GM18868 (cell line): ENCODE measurements at regions not wholly inside any gene's neighbourhood (a gene's known extent, or its start where the extent isn't known, plus 50 kb on each side); places are given as distances from the start of the nearest gene placed in this dataset.

Source experiments
- ATAC-seq: cut with Tn5 transposase; IDR thresholded peaks from one replicate; pipeline ENCODE4 v1.9.1; 2021; ENCODE audit warnings: mild to moderate bottlenecking, moderate library complexity; ENCODE audit not compliant: unreplicated experiment

DNA sequence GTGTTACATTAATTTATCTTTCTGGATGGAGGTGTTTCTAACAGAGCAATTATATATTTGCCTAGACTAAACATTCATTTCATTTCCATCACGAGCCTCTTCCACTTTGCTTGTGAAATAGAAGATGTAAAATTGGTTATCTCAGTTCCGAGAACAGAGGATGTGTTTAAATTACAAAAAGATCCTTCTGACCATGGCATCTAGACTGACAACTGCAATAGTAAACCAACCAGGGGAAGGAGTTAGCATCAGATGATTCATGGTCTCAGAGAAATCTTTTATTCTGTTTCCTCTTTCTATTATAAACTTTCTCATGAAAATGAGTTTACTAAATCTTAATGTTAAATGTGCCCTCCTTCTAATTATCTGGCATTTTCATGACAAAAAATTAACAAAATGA is 149.8 kb upstream of the WDR11 start:
- no peak for ATAC-seq

DNA sequence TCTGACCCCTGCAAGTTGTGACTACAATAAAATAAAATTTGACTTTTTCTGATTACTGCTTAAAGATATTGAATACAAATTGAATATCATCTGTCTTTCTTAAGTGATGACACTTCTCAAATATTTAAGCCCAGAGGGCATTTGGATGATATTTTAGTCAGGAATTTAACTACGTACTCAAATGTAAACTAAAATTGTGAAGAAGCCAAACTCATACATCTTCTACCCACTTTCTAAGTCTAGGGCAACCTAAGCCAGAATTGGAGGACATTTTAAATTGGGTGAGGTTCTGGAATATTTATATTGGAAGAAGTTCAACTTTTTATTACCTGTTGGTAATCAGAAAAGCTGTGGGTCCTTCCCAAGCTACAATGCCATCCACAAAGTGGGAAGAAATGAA is 149.1 kb upstream of the WDR11 start:
- no peak for ATAC-seq

DNA sequence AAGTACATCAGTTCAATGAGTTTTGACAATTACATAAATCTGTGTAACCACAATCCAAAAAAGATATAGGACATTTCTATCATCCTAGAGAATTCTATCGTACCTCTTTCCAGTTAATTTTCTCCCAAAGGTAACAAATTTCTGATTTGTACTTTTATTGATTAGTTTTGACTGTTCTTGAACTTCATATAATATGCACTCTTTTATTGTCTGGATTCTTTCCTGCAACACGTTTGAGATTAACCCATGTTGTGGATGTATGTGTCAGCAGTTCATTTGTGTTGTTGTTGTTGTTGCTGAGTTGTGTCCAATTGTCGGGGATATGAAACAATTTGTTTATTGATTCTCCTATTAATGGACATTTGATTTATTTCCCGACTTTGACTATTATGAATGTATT is 145.9 kb upstream of the WDR11 start:
- ATAC-seq: no peak

DNA sequence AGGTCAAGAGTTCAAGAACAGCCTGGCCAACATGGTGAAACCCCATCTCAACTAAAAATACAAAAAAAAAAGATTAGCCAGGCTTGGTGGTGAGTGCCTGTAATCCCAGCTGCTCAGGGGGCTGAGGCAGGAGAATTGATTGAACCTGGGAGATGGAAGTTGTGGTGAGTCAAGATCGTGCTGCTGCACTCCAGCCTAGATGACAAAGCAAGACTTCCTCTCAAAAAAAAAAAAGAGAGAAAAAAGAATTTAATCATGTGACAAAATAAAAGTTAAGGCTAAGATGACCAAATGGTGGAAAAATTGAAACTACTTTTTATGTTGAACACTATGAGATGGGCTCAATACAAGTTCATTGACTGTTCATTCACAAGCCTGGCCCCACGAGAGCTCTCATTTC is 141.1 kb upstream of the WDR11 start:
- no peak for ATAC-seq

DNA sequence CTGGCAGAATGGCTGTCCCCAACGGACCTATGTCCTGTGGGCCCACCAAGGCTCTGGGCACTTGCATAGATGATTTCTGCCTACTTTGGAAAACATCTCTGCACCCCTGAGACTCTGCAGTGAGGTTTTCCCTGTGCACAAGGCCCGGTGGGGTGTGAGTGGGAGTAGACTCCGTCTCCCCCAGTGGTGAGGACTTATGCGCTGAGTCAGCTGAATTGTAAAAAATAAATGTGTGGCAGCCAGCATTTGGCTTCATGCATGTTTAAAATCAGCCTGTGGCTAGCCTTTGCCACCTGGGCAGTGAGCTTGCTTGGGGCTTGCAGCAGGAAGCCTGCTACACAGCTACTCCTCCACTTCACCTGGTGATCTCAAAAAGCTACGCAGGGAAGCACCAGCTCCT is 139.3 kb upstream of the WDR11 start:
- no peak for ATAC-seq

DNA sequence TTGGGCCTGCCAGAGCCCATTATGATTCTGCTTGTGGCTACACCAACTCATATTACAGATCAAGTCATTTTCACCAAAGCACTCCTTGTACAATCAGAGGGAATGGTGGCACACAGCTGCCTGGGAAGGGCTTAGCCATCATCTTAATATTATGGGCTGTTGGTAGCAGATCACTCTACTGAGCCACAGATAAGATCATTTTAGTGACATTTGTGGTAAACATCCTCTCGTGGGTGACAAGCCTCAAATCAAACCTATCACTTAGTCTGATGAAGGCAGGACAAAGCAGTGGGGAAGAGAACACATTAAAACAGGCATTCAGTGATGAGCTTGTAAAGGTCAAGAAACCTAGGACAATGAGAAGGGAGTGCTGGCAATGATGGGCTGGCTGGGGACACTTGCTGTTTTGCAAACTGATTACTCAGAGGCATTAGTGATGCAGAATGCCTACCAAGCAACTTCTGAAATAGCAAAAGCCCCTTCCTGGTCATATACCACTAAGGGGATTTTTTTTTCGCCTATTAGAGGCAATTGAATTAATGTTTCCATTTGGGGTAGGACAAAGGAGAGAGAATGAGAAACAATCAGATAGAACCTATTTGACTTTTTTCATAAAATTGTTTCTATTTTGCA is 137.5 kb upstream of the WDR11 start:
- no peak for ATAC-seq

DNA sequence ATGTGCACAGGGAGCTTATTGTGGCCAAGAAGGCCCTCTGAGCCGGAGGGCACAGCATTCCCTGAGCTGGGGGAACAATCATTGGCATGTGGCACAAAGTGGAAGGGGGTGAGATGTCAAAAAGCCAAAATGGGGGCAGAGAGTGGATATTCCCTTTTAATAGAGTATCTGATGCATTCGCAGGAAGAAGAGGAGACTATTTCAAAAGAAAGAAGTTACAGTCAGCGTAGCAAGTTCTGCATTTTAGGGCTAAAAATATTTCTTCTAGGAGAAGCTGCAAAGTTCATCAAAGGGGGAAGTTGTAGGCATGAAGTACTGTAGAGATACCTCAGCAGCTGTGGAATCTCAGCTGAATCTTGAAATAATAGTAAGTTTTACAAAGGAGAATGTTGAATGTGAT is 136.0 kb upstream of the WDR11 start:
- no peak for ATAC-seq

DNA sequence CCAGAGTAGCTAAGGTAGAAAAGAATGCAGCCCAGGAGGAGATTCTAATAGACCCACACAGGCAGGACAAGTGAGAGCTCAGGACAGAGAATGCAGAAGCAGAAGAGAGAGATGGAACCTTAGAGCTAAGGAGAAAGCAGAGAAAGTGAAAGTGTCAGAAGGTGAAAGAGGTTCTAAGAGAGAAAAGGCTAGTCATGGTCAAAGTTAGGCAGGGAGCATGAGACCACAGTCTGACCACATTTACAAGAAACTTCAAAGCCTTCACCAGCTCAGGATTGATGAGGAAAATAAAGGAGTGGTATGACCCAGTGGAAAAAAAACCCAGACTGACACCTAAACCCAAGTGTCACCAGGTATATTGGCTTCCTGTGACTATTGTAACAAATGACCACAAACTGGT is 131.8 kb upstream of the WDR11 start:
- ATAC-seq: no peak

DNA sequence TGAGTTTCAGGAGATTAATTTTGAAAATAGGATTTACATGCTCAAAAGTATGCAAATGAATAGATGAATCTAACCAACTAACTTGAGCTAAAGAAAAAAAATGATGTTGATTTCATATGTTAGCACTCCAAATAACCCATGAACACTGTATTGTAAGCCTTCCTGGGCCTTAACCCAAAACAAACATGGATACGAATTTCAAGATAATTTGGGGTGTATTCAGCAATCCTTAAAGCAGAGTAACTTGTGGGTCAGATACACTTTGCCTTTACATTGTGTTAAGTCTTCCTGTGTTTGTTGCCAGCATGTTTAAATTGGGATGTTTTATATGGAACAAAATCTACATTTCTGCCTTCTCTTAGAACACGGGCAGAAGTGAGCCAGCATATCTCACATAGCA is 124.2 kb upstream of the WDR11 start:
- no peak for ATAC-seq

DNA sequence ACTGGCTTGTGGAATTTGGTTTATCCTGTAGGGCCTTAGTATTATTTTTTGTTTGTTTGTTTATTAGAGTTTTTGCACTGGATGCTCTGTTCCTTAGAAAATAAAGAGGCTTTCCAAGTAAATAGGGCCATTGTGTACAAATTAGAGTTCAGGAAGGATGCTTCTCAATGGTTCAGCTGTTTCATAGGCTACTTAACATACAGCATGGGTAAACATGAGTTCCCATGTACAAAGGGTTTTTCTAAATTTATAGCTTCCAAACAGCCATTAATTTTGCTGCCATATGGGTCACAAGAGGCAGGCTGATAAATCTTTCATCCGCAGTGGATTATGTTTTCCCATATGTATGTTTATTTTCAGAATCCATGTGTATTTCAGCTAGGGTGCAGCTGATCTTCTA is 121.6 kb upstream of the WDR11 start:
- ATAC-seq: no peak

DNA sequence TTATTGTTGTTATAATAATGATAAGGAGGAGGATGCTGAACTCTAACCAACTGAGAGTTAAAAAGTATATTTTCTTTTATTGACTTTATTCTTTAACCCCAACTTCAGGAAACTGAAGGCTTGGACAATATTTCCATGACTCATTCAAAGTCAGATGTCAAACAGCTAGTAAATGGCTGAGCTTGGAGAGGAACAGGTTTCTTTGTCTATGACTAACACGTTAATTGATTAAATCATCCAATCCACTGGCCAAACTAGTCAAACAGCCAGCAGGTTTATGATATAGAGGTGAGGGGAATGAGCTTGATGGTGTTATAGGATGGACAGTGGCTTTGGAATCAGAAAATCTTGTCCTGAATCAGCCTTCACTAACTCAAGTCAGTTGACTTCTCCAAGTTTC is 119.1 kb upstream of the WDR11 start:
- ATAC-seq: no peak

DNA sequence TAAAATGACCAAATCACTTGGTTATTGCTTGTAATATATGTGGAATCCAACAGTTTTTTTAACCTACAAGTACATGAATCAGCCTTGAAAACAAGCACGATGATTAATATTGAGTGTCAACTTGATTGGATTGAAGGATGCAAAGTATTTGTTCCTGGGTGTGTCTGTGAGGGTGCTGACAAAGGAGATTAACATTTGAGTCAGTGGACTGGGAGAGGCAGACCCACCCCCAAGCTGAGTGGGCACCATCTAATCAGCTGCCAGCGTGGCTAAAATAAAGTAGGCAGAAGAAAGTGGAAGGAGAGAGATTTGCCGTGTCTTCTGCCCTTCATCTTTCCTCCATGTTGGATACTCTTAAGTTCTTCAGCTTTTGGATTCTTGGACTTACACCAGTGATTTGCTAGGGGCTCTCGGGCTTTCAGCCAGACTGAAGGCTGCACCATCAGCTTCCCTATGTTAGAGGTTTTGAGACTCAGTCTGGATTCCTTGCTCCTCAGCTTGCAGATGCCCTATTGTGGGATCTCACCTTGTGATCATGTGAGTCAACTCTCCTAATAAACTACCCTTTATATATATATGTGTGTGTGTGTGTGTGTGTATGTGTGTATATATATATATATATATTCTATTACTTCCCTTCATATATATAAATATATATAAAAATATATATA is 118.4 kb upstream of the WDR11 start:
- ATAC-seq: no peak

DNA sequence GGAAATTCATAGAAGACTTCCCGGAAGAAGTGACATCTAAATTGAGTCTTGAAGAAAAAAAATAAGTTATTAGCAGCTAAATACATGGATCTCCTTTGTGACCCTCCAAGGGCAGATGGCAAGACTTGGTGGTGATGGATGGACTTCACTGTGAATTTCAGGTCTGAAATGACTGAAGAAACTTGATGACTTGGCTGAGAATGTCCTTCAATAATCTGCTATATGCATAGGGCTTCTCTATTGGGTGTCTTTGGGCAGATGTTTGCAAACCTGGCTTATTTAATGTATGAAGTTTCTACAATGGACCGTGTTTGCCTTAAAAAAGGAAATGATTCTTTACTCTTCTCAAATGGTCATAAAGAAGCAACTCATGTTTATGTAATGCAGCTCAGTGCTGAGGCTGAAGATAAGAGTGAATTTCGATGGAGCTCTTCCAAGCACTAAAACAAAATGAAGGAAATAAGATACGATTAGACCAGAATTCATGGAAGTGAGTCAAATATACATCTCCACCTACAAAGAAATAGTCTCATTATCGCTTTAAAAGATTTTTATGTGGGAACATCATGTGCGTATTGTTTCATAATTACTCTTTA is 116.6 kb upstream of the WDR11 start:
- ATAC-seq: no peak

DNA sequence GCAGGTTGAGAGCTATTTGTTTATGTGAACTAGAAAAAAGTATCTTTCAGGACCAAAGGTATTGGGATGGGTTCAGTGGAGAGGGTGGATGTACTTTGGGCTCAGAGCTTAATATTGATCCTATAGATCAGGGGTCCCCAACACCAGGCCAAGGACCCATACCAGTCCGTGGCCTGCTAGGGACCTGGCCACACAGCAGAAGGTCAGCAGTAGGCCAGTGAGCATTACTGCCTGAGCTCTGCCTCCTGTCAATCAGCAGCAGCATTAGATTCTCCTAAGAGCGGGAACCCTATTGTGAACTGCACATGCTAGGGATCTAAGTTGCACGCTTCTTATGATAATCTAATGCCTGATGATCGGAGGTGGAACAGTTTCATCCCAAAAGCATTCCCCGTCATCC is 115.8 kb upstream of the WDR11 start:
- no peak for ATAC-seq

DNA sequence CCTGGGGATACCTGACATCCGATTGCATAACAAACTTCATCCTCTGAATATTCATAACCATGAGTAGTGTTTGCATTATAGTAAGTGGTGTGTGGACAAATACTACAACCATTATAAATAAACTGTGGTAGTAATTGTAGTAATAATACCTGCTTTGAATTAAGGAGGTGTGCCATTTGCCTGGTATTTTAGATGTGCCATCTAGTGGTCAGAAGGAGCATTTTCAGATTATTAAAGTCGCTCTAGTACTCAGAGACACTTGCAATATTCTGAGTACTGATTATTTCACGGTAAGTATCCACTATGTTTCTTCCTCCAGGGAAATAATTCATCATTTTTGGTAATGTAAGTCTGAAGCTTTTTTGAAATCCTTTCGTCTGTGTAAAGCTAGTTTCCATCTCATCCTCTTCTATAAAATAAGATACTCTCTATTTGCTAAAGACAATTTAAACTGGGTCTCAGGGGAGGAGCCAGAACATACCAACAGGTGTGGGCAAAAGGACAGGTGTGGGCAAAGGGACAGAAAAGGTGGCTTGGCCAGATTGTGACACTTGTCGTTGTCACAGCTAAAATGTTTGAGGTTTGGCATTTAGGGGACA is 115.3 kb upstream of the WDR11 start:
- ATAC-seq: peak; percentile 82

DNA sequence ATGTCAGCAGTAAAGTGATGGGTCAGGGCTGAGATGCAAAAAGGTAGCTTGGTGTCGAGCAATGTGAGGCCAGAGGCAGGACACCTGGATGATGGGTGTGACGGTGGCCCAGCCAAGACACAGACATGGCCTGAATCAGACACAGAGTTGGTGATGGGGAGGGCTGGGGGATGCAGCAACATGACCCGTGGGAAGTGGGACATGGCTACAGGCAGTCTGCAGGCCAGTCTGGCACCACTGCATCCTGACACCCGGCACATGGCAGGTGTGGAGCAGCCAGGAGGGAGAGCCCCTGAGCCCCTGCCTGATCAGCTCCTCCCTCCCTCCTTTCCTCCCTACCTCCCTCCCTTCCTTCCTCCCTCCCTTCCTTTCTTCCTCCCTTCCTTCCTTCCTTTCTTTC is 114.8 kb upstream of the WDR11 start:
- no peak for ATAC-seq

DNA sequence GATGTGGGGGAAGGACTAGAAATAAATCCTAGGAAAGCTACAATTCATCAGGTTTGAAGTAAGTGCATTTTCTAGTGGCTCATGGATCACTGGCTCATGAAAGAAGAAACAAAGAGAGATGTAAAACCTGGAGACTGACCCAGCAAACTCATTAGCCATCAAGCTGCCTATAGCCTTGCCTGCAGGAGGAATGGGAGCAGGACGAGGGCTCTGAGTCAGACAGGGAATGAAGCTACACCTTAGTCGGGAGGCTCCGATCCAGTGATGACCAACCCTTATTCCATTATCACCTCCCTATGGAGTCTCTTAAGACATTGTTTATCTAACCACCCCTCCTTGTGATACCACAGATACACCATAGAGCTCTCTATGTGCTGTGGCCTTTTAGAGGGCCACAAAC is 112.5 kb upstream of the WDR11 start:
- no peak for ATAC-seq

DNA sequence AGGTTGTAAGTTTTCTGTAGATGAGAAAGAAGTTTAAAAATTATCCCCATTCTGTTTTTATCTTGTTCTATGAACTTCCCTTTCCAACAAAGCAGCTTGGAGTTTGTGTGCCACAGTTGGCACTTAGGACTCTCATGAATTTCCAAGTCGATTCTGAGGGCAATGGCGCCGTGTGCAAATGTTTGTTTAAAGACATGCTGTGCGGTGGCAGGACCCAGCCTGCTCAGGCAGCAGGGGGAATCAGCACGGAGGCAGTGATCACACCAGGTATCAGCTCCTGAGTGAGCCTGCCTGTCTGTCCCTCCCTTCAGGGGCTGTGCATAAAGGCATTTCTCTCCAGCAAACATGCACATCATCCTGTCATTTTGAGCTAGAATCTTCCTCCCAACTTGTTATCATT is 109.8 kb upstream of the WDR11 start:
- ATAC-seq: no peak

DNA sequence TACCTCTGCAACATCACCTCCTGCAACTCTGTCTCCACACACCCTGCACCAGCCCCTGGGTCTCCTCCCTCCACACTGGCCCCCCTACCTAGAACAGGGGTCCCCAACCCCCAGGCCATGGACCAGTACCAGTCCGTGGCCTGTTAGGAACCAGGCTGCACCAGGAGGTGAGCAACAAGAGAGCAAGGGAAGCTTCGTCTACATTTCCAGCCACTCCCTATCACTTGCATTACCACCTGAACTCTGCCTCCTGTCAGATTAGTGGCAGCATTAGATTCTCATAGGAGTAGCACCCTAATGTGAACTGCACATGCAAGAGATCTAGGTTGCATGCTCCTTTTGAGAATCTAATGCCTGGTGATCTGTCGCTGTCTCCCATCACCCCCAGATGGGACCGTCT is 108.8 kb upstream of the WDR11 start:
- ATAC-seq: no peak

DNA sequence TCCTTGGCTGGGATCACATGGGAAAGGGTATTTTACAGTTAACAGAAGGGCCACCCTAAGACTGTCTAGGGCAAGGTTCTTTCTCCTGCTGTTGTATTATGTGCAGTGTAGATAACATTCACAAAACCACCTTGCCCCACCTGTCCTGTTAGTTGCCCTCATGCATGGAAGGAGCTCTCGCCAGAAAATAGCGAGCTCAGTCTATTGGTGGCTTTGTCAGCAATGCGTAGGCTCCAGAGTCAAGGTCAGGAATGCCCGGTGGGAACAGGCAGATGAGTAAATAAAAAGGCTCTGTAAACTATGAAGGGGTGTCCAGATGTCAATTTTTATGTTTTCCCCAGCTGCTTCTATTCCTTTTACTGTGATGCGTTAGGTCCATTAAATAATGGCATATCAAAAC is 107.1 kb upstream of the WDR11 start:
- no peak for ATAC-seq

DNA sequence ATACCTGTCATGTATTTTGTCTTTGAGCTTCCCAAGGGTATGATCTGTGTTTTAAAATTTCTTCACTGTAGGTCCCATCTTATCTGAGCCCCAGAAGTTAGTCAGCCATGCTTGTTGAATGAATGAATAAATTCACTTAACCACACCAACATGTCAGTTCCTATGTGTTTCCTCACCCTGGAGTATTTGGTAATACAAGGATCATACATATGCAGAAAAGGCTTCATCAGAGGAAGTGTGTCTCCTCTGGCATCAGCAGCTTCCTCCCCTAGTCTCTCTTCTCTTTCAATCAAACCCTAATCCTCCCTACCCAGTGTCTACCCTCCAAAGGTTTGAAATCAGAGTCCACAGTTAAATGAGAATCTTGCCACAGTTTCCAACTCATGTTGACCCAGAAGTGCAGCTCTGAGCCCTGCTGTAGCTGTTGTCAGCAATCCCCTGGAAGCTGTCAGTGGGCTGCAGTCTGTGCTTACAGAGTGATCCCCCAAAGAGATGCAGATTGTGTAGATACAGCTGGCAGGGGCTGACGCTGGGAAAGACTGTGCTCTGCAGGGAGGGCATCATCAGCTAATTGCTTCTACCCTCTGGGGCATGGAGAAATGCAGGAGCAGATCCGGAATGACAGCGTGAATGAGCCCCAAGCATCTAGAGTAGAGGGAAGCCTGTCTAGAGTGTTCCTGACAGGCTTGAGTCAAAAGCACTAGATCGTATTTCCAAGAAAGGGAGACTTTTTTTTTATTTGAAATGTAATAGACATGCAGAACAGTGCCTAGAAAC is 105.0 kb upstream of the WDR11 start:
- no peak for ATAC-seq

DNA sequence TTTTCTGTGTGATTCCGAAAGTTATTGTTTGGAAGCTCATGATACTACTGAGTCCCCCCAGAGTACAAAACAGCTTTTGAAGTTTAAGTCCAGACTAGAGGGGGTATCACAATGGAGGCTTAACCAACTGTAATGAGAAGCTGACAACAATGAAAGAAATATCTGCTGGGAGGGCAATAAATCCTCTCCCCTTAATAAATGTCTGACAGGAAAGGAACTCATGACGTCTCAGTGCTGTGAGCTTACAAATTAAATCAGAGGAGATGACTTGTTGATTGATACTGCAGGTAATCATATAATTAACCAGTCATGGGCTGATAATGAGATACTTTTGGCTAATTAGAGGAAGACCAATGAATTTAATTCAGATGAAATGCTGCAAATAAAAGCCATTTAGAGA is 102.6 kb upstream of the WDR11 start:
- no peak for ATAC-seq
